Stimulated activated naive B cell treated with anti-CD40 and anti-IgM and Interleukin-4, amounts not matched to agents 10 μg/mL and 1 μg/mL and 100 μg/mL, for 72 hours (primary cell): ENCODE measurements at regions not wholly inside any gene's neighbourhood (a gene's known extent, or its start where the extent isn't known, plus 50 kb on each side); places are given as distances from the start of the nearest gene placed in this dataset.

Source experiments
- ATAC-seq, 2 donors: fragments of 150-1000 bp; cut with Tn5 transposase; replicated peaks; 2 replicates each; pipeline ENCODE4 v1.10.0; 2021; ENCODE audit warnings: moderate library complexity in 1 of 2
- DNase-seq: peaks from one replicate; pipeline ENCODE4 v3.0.0; 2021
- H3K27ac Mint-ChIP-seq: one replicate; pipeline ENCODE4 v1.8.0; 2022; ENCODE audit warnings: mild to moderate bottlenecking, mixed read lengths
- H3K27me3 Mint-ChIP-seq, 2 donors: one replicate each; pipeline ENCODE4 v1.8.0; 2022; ENCODE audit warnings: mixed read lengths in 2 of 2
- H3K36me3 Mint-ChIP-seq, 2 donors: one replicate each; pipeline ENCODE4 v1.8.0; 2022; ENCODE audit warnings: mixed read lengths in 2 of 2, mild to moderate bottlenecking in 1 of 2
- H3K4me1 Mint-ChIP-seq, 2 donors: one replicate each; pipeline ENCODE4 v1.8.0; 2022; ENCODE audit warnings: mixed read lengths in 2 of 2, mild to moderate bottlenecking in 1 of 2
- H3K4me3 Mint-ChIP-seq, 2 donors: one replicate each; pipeline ENCODE4 v1.8.0; 2022; ENCODE audit warnings: mild to moderate bottlenecking in 2 of 2, mixed read lengths in 2 of 2, moderate library complexity in 1 of 2
- H3K9me3 Mint-ChIP-seq, 2 donors: one replicate each; pipeline ENCODE4 v1.8.0; 2022; ENCODE audit warnings: mixed read lengths in 2 of 2, mild to moderate bottlenecking in 1 of 2

- ATAC-seq (no peak), DNase-seq (no peak)
- Mint-ChIP-seq H3K4me3 (no peak overlapping the region), H3K27ac (no peak overlapping the region), H3K27me3 (peaks cover 12 to 16% of the 10 kb centered on the region in 2 donors), H3K4me1 (no peaks in the 10 kb centered on the region), H3K9me3 (peaks cover 0 to 2% of the 10 kb centered on the region in 2 donors), H3K36me3 (no peaks in the 10 kb centered on the region)
Observed at GRCh38 chr5:154624341-154624740, 130.8 kb upstream of the LARP1 start.

DNA sequence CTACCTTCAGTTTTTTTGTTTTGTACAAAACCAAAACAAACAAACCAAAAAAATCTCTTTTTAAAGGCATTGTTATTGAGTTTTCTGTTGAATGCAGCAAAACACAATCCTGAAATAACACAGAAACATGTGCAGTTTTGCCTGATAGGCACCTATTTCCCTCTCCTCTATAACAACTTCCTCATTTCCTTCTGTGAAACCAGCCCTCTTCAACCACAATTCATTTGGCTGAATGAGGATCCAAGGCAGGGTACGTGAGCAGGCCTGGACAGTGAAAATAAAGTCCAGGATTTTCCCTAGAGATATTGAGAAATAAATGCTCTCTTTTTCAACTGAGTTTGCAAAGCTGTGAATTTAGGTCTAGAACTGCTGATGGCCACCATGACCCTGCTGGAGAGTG, 134.8 kb upstream of the LARP1 start:
- H3K27ac Mint-ChIP-seq = no peak overlapping the region
- no peaks in the 10 kb centered on the region for H3K4me1 Mint-ChIP-seq
- no peaks in the 10 kb centered on the region for H3K36me3 Mint-ChIP-seq
- H3K4me3 Mint-ChIP-seq = no peak overlapping the region
- peaks cover 21 to 22% of the 10 kb centered on the region in 2 donors for H3K27me3 Mint-ChIP-seq
- DNase-seq (no peak), ATAC-seq (no peak)
- H3K9me3 Mint-ChIP-seq = peaks cover 0 to 2% of the 10 kb centered on the region in 2 donors

DNA sequence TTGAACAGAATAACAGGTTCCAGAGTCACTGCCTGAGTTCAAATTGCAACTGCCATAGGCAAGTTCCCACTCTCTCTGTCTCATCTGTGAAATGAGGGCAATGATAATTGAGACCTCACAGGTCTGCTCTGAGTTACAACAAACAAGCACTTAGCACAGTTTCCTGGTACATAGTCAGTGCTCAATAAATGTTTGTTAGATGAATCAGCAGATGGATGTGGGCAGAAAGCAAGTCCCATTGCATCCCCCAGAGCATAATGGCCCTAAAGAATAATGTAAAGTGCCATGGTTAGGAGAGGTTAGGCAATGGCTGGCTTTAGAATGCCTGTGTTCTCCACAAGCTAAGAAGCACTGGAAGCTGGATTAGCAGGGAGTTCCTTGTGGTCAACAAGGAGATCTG, 136.5 kb upstream of the LARP1 start:
- no peak overlapping the region for H3K27ac Mint-ChIP-seq
- H3K36me3 Mint-ChIP-seq = no peaks in the 10 kb centered on the region
- H3K4me3 Mint-ChIP-seq = no peak overlapping the region
- no peaks in the 10 kb centered on the region for H3K9me3 Mint-ChIP-seq
- H3K4me1 Mint-ChIP-seq = no peaks in the 10 kb centered on the region
- ATAC-seq (no peak), DNase-seq (no peak)
- peaks cover 14 to 17% of the 10 kb centered on the region in 2 donors for H3K27me3 Mint-ChIP-seq

DNA sequence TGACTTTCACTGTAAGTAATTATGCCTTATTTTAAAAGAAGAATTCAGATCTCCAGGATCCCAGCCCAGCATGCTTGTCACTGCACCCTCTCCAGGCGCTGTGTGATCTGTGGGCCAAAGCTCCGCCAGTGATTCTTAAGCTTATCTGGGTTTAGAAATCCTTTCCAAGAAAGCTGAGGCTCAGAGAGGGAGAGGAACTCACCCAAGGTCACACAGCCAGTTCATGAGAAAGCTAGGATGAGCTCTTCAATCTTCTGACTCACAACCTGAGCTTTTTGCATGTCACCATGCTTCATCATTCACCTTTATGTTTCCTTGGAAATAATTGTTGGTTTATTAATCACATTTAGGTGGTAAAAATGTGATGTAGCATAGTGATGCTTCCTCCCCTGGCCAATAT, 136.6 kb upstream of the HAND1 start:
- Mint-ChIP-seq H3K27me3 (peaks cover 41 to 49% of the 10 kb centered on the region in 2 donors), H3K27ac (no peak overlapping the region), H3K9me3 (no peaks in the 10 kb centered on the region), H3K36me3 (no peaks in the 10 kb centered on the region), H3K4me1 (peaks cover 7 to 14% of the 10 kb centered on the region in 2 donors), H3K4me3 (no peak overlapping the region)
- ATAC-seq (no peak), DNase-seq (no peak)

- H3K36me3 Mint-ChIP-seq = no peaks in the 10 kb centered on the region
- no peak for ATAC-seq
- DNase-seq = no peak
- H3K27me3 Mint-ChIP-seq = peaks cover 46 to 53% of the 10 kb centered on the region in 2 donors
- peaks cover 7 to 14% of the 10 kb centered on the region in 2 donors for H3K4me1 Mint-ChIP-seq
- no peak overlapping the region for H3K4me3 Mint-ChIP-seq
- no peak overlapping the region for H3K27ac Mint-ChIP-seq
- no peaks in the 10 kb centered on the region for H3K9me3 Mint-ChIP-seq
Observed at GRCh38 chr5:154614125-154614524, 136.1 kb upstream of the HAND1 start.

DNA sequence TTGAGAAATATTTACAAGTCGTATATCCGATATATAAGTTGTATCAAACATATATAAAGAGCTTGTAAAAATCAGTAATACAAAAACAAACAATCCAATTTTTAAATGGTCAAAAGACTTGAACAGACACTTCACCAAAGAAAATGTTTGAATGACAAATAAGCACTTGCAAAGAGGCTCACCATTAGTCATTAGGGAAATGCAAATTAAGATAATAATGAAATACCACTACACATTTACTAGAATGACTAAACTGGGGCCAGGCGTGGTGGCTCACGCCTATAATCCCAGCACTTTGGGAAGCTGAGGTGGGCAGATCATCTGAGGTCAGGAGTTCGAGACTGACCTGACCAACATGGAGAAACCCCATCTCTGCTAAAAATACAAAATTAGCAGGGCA, 134.6 kb upstream of the HAND1 start:
- Mint-ChIP-seq H3K9me3 (no peaks in the 10 kb centered on the region), H3K27ac (no peak overlapping the region), H3K4me3 (no peak overlapping the region), H3K27me3 (peaks cover 50 to 68% of the 10 kb centered on the region in 2 donors), H3K4me1 (peaks cover 10 to 20% of the 10 kb centered on the region in 2 donors), H3K36me3 (no peaks in the 10 kb centered on the region)
- DNase-seq = no peak
- no peak for ATAC-seq

DNA sequence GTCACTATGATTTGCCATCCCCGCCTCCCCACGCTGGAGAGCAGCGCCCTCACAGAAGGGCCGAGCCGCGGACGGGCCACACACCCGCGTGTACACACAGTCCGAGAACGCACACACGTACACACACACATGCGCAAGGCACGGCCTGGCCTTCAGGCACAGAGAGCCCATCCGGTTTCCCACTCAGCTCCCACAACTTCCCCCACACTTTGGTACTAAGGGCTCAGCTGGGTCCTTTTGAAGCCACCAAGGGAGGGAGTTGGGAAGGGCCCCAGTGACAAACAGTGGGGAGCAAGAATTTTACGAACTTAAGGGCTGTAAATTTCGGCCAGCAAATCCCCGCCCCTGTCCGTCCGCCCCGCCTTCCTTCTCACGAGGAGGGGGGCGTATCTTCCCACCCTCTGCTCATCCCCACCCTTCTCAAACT, 133.3 kb upstream of the HAND1 start:
- DNase-seq (no peak), ATAC-seq (no peak)
- Mint-ChIP-seq H3K27ac (peak overlapping the region; percentile 42), H3K9me3 (no peaks in the 10 kb centered on the region), H3K36me3 (no peaks in the 10 kb centered on the region), H3K4me3 (peak overlapping the region; percentile 73 to 76), H3K27me3 (peaks cover 50 to 79% of the 10 kb centered on the region in 2 donors), H3K4me1 (peaks cover 10 to 20% of the 10 kb centered on the region in 2 donors)

DNA sequence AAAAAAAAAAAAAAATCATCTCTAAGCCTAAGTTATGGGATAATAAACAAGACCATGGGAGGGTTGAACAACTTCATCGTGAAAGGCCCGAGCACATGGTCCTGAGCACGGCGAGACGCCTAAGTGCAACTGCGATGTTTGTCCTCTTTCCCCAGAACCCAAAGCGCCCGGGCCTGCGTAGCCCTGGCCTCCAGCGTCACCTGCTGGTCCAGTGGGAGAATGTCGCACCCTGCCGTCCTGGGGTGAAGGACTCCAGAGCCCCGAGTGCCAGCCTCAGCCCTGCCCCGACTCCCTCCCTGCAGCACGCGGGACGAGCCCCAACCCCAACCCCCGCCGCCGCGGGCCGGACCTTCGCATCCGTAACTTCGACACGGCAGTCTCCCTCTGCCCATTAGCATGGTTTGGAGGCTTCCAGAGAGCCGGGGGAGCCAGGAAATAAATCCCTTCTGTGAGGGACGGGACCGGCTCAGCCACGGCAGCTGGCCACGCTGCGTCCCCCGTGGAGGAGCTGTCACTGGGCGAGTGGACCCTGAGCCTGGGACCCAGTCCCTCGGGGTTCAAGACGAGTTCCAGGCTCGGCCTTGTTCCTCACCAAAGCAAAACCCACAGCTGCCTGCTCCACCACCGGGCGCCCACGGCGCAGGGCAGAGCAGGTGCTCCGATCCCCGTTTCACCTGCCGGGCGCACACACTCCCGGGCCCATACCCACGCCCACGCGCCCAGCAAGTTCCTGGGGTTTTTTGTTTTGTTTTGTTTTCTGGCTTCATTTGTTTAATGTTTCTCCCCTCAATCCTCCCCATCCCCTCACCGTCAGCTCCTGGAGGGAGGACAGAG, 132.5 kb upstream of the HAND1 start:
- Mint-ChIP-seq H3K36me3 (no peaks in the 10 kb centered on the region), H3K27ac (no peak overlapping the region), H3K27me3 (peaks cover 47 to 76% of the 10 kb centered on the region in 2 donors), H3K9me3 (no peaks in the 10 kb centered on the region), H3K4me3 (peak overlapping the region; percentile 44 to 51), H3K4me1 (peaks cover 10 to 20% of the 10 kb centered on the region in 2 donors)
- ATAC-seq = peak; percentile 90 to 96
- peak; percentile 68 for DNase-seq

GRCh38 chr5:154609251-154609650, 131.2 kb upstream of the HAND1 start:
- Mint-ChIP-seq H3K4me3 (no peak overlapping the region), H3K4me1 (peaks cover 10 to 21% of the 10 kb centered on the region in 2 donors), H3K36me3 (no peaks in the 10 kb centered on the region), H3K27me3 (peaks cover 52 to 82% of the 10 kb centered on the region in 2 donors), H3K9me3 (no peaks in the 10 kb centered on the region), H3K27ac (peak overlapping the region; percentile 14)
- ATAC-seq (no peak), DNase-seq (no peak)

DNA sequence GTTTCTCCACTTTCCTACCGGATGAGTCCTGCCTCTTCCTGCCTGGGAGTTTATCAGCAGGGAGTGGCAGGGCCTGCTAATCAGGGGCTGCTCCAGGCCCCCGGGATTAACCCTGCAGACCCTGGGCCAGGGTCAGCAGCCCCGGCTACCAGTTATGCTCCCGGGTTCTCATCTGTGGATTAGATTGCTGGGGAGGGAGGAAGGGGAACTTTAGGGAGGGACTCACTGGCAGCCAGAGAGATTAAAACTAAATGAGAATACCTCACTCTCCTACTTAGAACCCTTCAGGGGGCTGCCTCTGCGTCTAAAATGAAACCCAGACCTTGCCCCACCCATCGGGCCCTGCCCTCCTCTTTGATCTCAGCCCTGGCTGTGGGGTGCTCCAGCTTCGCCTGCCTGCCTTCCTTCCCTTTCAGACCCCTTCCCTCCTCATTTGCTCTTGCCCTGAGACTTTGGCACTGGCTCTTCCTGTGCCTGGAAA, 130.5 kb upstream of the HAND1 start:
- DNase-seq (no peak), ATAC-seq (no peak)
- Mint-ChIP-seq H3K36me3 (no peaks in the 10 kb centered on the region), H3K4me1 (peaks cover 13 to 25% of the 10 kb centered on the region in 2 donors), H3K9me3 (no peaks in the 10 kb centered on the region), H3K27me3 (peaks cover 55 to 89% of the 10 kb centered on the region in 2 donors), H3K27ac (no peak overlapping the region), H3K4me3 (no peak overlapping the region)

GRCh38 chr5:154607746-154608145, 129.7 kb upstream of the HAND1 start:
- DNase-seq (no peak), ATAC-seq (no peak)
- Mint-ChIP-seq H3K36me3 (no peaks in the 10 kb centered on the region), H3K4me1 (peaks cover 13 to 25% of the 10 kb centered on the region in 2 donors), H3K9me3 (no peaks in the 10 kb centered on the region), H3K4me3 (no peak overlapping the region), H3K27me3 (peaks cover 61 to 91% of the 10 kb centered on the region in 2 donors), H3K27ac (no peak overlapping the region)

- H3K27ac Mint-ChIP-seq = no peak overlapping the region
- H3K4me3 Mint-ChIP-seq = no peak overlapping the region
- DNase-seq (no peak), ATAC-seq (no peak)
- H3K4me1 Mint-ChIP-seq = peaks cover 10 to 21% of the 10 kb centered on the region in 2 donors
- H3K36me3 Mint-ChIP-seq = no peaks in the 10 kb centered on the region
- H3K9me3 Mint-ChIP-seq = no peaks in the 10 kb centered on the region
- peaks cover 61 to 84% of the 10 kb centered on the region in 2 donors for H3K27me3 Mint-ChIP-seq
Observed at GRCh38 chr5:154606246-154606645, 128.2 kb upstream of the HAND1 start.

DNA sequence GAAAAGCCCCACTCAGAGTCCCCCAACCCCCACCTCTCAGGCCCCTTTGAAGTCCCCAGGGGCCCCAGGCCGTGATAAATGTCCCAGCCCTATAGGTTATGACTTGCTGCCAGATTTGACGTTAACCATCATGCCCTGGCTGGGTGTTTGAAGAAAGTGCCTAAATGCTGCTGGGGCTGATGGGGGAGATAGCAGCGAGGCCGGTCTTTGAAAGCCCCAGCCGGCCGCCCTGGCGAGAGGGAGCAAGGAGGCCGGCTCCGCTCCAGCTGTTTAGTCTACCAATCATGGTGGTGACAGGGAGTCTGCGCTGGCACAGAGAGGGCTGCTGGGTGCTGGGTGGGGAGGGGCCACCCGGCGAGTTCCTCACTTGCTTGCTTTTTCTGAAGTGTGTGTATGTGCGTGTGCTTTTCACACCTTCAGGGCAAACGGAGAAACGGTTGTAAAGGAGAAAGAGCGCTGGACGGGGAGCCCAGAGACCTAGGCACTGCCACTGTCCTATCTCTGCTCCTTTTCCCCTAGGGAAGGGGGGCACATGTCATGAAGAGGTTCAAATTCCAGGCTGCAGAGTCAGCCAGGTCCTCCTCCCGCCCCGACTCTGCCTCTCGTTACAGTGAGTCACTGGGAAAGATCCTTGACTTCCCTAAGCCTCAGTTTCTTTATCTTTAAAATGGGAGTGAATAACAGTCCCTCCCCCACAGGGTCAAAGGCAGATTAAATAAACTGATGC, 126.1 kb upstream of the HAND1 start:
- peak overlapping the region; percentile 18 to 59 for H3K4me3 Mint-ChIP-seq
- ATAC-seq (peak; percentile 50 to 56), DNase-seq (no peak)
- H3K4me1 Mint-ChIP-seq = peaks cover 6 to 11% of the 10 kb centered on the region in 2 donors
- H3K27ac Mint-ChIP-seq = no peak overlapping the region
- no peaks in the 10 kb centered on the region for H3K9me3 Mint-ChIP-seq
- no peaks in the 10 kb centered on the region for H3K36me3 Mint-ChIP-seq
- H3K27me3 Mint-ChIP-seq = peaks cover 49 to 71% of the 10 kb centered on the region in 2 donors

- peaks cover 48 to 70% of the 10 kb centered on the region in 2 donors for H3K27me3 Mint-ChIP-seq
- no peaks in the 10 kb centered on the region for H3K9me3 Mint-ChIP-seq
- H3K4me3 Mint-ChIP-seq = no peak overlapping the region
Observed at GRCh38 chr5:154603485-154603884, 125.5 kb upstream of the HAND1 start.

More at GRCh38 chr5:154603485-154603884, 125.5 kb upstream of the HAND1 start:
- H3K27ac Mint-ChIP-seq = no peak overlapping the region
- peaks cover 3 to 6% of the 10 kb centered on the region in 2 donors for H3K4me1 Mint-ChIP-seq
- no peak for ATAC-seq
- DNase-seq = no peak
- H3K36me3 Mint-ChIP-seq = no peaks in the 10 kb centered on the region
